Suppressor macrophage treated with lipopolysaccharide for 4 hours (primary cell): ENCODE measurements at regions not wholly inside any gene's neighbourhood (a gene's known extent, or its start where the extent isn't known, plus 50 kb on each side); places are given as distances from the start of the nearest gene placed in this dataset.
"Not testable (repeated sequence)": the region's sequence is repeated elsewhere in the genome, so short reads cannot be mapped to it uniquely, and the experiment has no call there.

Experiments used
- DNase-seq: peaks from one replicate; pipeline ENCODE4 v3.0.0-alpha.2; 2020

DNA sequence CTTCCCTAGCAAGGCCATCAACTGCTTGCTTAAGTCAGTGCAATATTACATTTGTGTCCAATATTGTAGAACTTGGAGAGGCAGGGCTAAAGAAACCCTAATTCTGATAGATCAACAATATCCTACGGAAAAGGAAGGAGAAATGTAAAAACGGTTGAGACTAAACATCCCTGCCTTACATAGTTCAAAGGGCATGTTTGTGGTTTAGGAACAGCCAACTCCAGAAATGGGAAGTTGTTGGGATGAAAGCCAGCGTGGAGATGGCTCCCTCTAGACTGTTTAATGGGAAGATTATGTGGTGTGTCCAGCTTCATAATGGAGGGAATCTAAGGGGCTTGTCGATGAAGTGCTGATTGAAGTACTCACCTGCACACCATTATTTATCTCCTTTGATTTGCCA lies 145.3 kb upstream of the TENT5A start:
- no peak for DNase-seq

DNA sequence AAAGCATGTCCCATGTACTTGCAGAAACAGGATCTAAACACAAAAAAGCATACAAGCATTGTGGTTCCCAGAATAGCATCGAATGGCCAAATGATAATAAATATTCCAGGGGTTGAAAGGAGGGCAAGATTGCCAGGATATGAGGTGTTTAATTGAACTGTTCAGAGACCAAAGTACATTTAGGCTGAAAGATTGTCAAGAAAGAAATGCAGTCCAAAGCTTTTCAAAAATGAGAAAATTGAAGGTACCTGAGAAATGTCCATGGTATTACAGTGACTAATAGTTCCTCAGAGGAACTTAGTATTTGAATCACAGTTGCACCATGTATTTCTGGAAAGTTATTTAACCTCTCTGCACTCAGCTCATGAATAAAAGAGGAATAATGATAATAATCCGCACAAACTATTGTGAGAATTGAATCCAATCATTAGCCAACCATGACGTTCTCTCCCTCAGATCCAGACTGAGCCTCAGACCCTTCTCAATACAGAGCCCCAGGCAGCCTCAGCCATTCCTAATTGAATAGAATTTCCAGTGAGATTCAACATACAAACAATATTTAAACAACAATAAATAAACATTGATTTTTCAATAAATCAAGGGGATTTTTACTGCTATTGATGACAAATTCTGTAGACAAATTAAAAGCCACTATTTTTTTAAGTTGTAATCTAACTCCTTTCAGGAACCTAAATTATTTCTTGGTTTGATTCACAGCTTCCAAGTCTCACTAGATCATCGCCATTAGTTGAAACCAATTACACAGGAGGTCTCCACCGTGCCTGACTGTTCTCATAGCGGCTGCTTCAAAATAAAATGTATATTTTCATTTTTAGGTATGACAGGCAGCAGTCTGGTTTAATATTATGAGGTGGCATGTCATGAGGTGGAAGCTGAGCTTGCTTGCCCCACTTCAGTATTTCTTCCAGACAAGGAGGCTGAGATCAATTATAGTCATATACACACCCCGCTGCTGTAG lies 144.3 kb upstream of the TENT5A start:
- DNase-seq = no peak

DNA sequence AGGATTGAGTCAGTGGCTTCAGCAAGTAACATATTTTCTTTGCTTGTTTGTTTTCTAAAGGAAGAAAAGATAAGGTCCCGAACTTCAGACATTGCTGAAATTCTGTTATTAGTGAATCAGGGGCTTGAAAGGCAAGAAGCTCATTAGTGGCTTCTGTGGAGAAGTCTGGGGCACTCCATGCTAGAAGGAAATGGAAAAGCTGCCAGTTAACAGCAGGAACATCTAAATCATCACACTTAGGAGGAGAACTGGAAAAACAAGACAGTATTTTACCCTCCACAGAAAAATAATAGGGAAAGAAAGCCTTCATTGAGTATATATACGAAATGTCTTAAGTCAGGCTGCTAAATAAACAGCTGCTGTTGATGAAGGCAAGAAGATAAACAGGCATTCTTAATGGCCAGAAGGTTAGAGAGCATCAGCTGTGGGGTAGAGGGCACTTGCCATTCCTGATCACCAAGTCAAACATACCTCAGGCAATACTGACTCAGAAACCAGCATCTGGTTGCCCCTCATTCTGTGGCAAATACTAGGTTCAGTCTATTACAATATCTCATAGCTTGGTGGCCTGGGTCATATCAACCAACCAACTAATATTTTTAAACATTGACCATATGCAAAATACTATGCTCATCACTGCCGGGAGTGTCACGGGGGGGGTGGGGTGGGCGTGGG lies 143.2 kb upstream of the TENT5A start:
- DNase-seq = no peak

DNA sequence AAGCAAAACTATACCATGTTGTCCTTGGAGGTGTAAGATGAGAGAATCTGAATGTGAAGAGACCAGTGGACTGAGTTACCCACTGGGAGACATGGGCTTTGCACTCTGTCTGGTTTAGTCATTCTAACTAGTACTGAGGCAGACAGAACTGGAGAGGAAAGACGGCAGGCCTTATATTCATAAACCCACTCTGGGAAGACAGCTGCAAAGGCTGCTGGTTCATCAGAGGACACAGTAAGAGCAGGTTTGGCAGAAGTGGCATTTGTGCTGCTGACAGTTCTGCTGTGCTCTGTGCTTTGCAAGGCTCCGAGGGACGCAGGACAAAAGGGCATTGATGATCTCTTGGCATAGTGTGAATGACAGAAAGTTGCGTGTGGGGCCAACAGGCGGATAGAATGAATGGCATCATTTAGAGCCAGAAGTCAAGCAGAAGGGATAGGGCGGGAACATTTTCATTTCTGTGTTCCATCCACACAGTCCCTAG lies 142.3 kb upstream of the TENT5A start:
- no peak for DNase-seq

DNA sequence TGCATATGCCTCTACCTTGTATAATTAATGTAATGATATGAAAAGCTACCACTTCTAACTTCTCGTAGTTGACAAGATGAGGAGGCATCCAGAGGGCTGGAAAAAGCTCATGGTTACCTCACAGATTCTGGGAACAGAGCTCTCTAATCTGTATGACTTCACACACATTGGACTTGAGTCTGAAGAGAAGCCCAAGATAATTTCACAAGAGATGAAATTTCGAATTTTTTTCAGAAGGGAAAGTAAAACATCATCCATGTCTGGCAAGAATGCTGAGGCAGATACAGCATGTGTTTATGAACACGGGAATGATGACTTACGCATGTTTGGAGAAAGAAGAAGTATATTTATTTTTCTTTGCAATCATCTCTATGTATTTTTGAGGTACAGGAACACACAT lies 141.8 kb upstream of the TENT5A start:
- DNase-seq = peak; percentile 63

DNA sequence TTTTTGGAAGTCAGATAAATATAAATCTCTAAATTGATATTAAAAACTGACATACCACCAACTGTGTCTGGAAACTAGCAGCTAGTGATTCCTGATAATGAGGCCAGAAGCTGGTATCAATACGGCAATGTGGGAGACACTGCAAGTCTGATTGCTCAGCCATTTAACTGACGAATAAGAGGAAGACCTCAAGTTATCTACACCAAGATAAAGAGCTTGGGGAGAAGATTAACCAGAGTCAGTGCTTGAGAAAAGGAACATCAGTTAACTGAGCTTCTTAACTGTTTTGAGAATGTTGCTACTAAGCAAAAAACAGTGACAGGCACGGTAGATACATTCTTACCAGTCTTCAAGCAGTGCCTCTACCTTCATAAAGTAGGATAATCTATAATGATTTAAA lies 140.4 kb upstream of the TENT5A start:
- DNase-seq = no peak

DNA sequence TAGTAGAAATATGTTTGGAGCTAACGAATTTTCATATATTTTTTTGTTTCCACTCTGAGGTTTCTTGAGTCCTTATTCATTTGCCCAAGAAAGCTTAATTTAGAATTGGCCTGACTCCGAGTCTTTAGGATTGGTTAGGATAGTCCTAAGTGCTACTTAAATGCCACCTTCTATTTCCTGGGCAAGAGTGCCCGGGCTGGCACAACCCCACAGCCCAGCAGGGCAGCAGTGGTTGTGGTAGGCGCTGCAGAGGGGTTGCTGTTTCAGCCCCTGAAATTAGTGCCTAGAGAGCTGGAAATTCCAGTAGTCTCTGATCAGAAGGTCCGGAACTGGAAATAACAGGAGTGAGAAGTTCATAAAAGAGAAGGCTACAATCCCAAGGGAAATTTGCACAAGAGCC lies 139.4 kb upstream of the TENT5A start:
- DNase-seq = no peak

DNA sequence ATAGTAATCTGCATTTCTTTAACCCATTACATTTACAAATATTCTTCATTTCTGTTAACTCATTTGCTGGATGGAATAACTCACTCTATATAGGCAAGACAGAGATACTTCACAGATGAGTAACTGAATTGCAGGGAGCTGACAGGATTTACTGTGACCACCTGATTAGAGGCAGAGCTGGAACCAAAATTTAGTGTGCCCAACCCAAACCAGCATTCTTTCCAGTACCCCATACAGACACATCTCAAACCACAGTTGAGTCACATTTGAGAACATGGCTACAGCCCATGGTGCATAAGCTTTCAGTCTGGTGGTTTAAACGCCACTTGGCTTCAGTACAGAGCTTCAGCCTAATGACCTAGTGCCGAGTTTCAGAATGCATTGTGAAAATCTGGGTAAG lies 138.4 kb upstream of the TENT5A start:
- no peak for DNase-seq

DNA sequence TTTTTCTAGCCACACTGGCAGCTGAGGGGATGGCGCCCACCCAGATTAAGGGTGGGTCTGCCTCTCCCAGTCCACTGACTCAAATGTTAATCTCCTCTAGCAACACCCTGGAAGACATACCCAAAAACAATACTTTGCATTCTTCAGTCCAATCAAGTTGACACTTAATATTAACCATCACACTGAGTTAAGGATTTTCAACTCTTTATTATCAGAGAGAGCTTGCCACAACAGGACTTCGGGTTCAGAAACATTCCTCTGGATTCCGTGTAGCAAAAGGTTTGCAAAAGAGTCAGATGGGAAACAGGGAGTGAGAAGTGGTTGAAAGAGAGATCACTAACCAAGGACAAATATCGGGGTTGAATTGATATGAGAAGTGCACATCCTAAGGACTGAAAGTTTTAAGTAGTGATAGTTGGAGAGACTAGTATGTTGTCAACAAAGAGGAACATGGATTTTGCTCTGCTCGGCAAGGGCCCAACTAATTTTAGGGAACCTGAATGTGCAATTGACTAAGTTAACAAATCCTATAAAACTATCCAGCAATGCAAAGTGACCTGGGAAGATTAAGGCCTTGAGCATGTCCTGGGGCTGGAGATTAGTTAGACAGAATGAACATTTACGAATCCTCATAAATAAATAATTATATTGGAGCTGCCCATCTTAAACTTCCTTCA lies 137.0 kb upstream of the TENT5A start:
- DNase-seq = no peak

DNA sequence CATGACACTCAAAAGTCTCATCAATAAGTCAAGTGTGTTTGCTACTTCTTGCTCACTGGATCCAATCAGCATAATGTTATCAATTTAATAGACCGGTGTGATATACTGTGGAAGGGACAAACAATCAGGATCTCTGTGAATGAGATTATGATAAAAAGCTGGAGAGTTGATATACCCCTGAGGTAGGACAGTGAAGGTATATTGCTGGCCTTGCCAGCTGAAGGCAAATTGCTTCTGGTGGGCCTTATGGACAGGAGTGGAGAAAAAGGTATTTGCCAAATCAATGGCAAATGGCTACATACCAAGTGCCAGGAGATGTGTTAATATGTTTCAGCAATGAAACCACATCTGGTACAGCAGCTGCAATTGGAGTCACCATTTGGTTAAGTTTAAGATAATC lies 134.4 kb upstream of the TENT5A start:
- not testable (repeated sequence) for DNase-seq

DNA sequence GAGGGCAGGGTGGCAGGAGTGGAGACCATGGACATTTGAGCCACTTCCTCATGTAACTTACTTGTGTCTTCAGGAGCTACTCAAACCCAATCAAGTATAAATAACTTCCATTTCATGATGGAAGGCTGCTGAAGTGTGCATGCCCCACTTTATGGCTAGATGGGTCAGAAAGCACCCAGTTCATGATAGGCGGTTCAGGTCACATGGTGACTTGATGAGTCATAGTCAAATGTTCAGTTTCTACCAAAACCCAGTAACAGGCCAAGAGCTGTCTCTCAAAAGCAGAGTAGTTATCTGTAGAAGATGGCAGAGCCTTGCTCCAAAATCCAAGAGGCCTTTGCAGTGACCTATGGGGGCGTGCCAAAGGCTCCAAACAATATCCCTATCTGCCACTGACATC lies 133.7 kb upstream of the TENT5A start:
- no peak for DNase-seq

DNA sequence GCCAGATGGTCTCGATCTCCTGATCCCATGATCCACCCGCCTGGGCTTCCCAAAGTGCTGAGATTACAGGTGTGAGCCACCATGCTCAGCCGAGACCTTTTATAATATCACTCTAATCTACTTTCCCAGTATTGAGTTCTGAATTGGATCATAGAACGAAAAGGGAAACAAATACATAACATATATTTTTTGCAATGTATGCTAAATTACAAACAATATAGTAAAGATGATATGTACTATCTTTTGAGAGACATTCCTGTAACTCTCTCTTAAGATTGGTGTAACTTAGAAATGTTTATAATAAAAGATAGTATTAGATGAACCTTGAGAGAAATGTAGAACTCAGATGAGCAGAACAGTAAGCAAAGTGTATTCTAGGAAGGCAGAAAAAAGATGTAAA lies 129.2 kb upstream of the TENT5A start:
- DNase-seq = no peak

DNA sequence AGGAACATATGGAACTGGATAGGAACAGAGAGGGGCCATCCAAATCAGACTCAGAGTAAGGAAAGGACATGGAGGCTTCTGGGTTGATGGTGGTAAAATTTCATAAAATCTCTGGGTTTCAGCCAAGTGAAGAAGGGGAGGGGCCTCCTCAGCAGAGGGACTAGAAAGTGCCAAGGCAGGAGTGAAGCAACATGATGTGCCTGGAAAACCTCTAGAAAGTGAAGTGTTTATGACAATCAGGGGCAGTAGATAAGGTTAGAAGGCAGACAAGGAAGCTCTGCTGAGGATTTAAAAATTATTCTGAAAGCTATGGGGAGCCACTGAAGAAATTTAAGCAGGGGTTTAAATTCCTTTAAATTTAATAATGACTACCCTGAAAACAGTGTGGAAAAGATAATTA lies 126.0 kb upstream of the TENT5A start:
- no peak for DNase-seq

DNA sequence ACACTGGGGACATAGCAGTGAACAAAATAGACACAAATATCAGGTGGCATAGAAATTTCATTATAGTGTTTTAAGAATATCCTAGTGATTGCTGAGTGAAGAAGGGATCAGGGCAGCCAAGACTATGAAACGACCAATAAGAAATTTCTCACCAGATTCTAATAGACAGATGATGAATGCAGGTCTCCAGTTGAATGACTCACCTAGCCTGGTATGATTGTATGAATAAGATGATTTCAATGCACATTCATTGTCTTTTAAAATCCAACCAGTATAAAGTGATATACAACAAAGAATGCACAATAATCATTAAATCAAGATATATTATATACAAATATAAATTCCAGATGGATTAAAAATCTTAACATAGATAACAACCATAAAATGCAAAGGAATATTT lies 124.5 kb upstream of the TENT5A start:
- DNase-seq = no peak

DNA sequence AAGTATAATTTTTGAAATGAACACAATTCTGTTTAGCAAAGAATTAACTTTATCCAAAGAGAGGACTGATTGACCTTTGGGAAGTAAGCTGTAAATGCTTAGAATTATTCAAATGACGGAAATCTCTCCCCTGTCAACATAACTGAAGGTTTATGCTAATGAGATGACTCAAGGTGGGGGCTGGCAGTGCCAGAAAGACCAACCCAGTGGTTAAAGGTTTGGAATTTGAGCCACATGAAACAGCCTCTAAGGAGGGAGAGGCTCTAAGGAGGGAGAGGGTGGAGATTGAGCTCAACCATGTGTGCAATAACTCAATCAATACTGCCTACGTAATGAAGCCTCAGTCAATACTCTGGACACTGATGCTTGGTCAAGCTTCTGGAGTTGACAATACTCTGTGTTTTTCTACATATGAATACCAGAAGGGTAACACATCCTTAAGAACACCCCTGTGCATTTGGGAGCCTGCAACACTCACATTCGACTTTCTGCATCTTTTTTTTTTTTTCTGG lies 123.4 kb upstream of the TENT5A start:
- DNase-seq = no peak

DNA sequence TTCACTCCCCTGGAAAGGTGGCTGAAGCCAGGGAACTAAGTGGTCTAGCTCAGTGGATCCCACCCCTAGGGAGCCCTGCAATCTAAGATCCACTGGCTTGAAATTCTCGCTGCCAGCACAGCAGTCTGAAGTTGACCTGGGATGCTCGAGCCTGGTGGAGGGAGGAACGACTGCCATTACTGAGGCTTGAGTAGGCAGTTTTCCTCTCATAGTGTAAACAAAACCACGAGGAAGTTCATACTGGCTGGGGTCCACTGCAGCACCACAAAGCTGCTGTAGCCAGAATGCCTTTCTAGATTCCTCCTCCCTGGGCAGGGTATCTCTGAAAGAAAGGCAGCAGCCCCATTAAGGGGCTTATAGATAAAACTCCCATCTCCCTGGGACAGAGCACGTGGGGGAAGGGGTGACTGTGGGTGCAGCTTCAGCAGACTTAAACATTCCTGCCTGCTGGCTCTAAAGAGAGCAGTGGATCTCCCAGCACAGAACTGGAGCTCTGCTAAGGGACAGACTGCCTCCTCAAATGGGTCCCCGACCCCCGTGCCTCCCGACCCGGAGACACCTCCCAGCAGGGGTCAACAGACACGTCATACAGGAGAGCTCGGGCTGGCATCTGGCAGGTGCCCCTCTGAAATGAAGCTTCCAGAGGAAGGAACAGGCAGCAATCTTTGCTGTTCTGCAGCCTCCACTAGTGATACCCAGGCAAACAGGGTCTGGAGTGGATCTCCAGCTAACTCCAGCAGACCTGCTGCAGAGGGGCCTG lies 117.4 kb upstream of the TENT5A start:
- not testable (repeated sequence) for DNase-seq

DNA sequence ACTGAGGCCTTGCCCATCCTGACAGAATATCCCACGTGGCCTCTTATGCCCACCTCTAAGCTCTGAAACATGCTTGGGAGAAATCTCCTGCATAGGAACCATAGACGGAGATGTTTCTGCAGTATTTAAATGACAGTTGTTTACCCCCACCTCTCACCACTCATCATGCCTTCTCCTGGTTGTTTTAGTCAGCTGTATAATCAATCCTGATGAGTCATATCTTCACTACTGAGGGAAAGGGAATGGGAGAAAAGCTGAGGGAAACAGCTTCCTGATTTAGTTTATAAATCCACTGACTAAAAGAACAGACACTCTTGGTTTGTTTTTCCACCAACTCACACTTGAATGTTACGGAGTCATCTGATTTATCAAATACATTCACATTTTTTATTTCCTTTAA lies 113.2 kb upstream of the TENT5A start:
- no peak for DNase-seq

DNA sequence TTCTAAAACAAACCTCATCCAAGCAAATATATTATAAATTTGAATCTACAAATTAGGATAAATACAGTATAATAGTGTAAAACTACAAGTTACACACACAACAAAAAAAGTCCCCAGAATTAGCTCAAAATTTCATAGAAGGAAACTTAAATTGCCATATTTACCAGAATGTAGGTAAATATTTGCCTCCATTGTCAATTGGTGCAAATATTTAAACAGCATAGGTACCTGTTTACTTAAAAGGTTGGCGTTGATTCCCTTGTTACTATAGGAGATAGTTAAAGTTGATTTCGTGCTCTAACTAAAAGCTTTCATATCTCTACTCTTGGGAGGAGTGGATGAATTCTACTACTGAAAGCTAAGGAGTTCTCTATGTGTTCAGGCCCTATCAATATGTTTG lies 111.6 kb upstream of the TENT5A start:
- no peak for DNase-seq

DNA sequence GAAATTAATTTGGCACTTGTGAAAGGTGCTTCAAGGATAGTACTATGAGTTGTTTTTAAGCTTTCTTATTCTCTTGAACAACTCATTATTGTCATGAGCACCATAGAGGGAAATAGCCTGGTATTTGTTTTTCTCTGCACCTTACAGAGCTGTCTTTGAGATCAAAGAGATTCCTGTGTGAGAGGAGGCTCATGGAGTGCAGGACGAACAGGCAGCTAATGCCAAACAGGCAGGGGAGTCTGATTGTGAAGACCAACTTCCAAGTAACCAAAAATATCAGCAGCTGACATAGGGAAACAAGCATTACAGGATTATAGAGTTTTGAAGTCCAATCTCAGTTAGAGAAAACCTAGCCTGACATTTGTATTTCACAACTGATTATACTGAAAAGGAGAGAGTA lies 110.6 kb upstream of the TENT5A start:
- no peak for DNase-seq

DNA sequence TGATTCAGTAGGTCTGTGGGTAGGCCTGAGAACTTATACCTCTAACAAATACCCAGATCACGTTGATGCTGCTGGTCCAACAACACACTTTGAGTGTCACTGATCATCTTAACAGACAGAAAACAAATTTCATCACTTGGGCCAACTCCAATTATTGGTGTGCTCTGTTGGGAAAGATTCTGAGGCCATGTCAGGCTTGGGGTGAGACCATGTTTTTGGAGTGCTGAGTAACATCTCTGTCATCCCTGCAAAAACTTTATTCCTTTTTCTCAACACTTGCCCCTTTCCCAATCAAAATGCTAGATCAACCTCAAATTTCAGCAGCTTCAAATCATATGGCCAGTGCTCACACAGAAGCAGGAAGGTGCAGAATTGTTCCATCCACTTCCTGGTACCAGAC lies 108.8 kb upstream of the TENT5A start:
- no peak for DNase-seq

DNA sequence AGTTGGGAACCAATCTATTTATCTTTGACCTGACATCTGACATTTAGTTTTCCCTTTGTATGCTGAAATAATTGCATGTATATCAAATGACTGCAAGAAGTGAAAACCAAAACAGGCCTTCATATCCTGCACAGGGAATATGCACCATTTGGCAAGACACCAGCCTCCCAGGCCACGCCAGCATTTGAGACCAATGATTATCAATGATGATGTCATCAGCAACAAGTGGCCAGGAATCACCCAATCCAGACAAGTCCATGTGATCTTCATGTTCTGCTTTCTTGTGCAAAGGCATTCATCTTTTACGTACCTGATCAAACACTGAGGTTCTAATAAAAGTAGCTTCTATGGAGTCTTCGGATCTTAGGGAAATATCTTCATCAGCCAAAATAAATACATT lies 107.4 kb upstream of the TENT5A start:
- no peak for DNase-seq

DNA sequence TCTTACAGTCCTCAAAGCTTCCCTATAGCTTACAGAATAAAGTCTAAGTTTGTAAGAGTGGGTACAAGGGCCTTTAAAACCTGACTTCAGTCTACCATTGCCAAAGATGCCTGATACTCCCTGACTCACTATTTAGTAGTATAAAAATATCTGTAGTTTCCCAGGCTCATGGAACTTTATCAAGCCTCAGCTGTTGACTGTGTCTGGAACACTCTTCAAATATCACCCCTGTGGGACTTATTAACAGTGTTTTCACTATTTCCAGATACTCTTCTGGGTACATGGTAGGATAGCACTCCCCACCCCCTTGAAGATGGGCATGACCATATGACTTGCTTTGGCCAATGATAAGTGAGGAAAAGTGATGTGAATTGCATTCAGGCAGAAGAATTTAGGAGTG lies 105.3 kb upstream of the TENT5A start:
- DNase-seq = no peak

DNA sequence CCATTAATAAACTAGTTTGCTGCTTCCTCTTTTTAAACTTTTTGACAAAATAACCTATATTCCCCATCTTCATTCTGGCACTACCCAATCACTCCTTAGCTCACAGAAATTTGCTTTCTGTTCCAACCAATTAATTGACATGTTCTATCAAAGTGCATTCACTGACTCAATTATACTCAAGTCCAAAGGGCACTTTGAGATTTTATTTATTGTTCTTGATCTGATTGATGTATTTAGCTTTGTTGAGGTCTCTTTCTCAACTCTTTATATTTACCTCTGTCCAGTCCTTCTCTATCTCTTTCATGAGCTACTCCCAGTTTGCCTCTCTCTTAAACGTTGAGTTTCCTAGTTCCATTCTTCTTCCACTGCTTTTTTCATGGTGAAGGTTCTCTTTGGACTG lies 104.4 kb upstream of the TENT5A start:
- no peak for DNase-seq
